Urinary bladder (tissue), 3 donors: ENCODE measurements at regions not wholly inside any gene's neighbourhood (a gene's known extent, or its start where the extent isn't known, plus 50 kb on each side); places are given as distances from the start of the nearest gene placed in this dataset.
A peak's percentile ranks its signal among the peaks of the same experiment; 100 is the strongest.
"Not testable (repeated sequence)": the region's sequence is repeated elsewhere in the genome, so short reads cannot be mapped to it uniquely, and the experiment has no call there.

Experiments used
- DNase-seq: peaks from one replicate; pipeline ENCODE4 v3.0.0-alpha.2; 2015; ENCODE audit errors: extremely low spot score
- H3K27ac ChIP-seq: one replicate; pipeline ENCODE4 v1.5.1; 2013; ENCODE audit warnings: low read depth, mild to moderate bottlenecking, moderate library complexity
- H3K36me3 ChIP-seq: one replicate; pipeline ENCODE4 v1.6.1; 2013; ENCODE audit warnings: mild to moderate bottlenecking, moderate library complexity; ENCODE audit not compliant: insufficient read depth
- H3K4me1 ChIP-seq: one replicate; pipeline ENCODE4 v1.6.1; 2013; ENCODE audit warnings: mild to moderate bottlenecking, moderate library complexity; ENCODE audit not compliant: insufficient read depth
- H3K4me3 ChIP-seq: one replicate; pipeline ENCODE4 v1.5.1; 2013; ENCODE audit warnings: low read depth, low read length
- WGBS: extraction: QIAGEN DNeasy Blood & Tissue Kit; methylation state at CpG from one replicate; pipeline ENCODE4 v1.1.7; 2013; 5-methylcytosine and 5-hydroxymethylcytosine counted together
- donor health status: healthy with polysubstance abuse.
- donor health status: healthy.

DNA sequence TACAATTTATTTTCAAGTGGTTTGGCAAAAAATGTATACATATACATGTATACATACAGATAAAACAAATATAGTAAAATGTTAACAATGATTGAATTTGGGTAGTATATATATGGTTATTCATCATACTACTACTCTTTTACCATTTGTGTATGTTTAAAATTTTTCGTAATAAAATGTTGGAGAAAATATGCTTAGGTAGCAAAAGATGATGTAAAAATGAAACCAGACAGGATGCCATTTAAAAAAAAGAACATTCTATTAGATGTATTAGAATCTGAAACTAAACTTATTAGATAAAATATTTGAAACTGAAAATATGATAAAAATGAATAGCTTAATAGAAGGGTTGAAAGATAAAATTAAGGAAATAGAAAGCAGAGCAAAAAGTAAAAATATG is 144.9 kb upstream of the FER start:
- no peak overlapping the region for H3K4me3 ChIP-seq
- no peaks in the 10 kb centered on the region for H3K4me1 ChIP-seq
- no peak overlapping the region for H3K27ac ChIP-seq
- DNase-seq: no peak
- under 1% methylated on average over 1 of the region's 1 CpG for WGBS
- H3K36me3 ChIP-seq: no peaks in the 10 kb centered on the region

DNA sequence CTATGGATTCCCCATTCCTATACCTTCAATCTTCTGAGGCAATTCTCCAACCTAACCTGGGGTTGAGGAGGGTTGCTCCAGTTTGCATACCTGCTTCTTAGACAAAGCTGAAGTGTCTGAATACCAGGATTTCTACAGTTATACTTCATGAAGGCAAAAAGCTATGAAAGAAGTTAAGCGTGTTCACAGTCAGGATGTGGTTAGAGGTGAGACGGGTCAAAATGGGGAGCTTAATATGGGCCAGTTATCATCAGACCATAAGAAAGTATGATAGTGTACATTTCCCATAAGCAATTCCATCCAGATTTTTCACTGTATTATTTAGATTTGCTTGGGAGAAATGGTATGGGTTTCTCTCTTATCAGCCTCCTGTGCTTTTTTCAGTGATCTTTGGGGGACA is 156.9 kb upstream of the FER start:
- no peaks in the 10 kb centered on the region for H3K36me3 ChIP-seq
- H3K27ac ChIP-seq: no peak overlapping the region
- DNase-seq: no peak
- WGBS: 90% methylated on average over 2 of the region's 2 CpGs
- no peak overlapping the region for H3K4me3 ChIP-seq
- no peaks in the 10 kb centered on the region for H3K4me1 ChIP-seq

DNA sequence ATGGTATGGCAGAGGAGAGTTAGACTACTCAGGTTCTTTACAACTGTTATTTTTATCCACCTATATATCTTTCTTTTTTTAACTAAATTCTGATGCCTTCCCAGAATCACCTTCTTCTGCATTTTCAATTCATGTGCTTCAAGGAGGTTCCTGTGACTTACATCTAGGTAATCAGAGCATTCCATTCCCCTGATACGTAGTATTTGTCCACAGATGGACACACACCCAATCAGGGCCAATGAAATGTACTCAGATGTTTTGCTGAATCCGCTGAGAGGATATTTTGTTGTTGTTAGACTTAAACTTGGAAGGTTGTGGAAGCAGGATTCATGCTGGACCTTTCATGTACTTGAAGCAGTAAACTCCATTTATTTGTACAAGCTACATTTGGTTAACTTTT is 159.4 kb upstream of the FER start:
- Histone ChIP-seq H3K4me1 (no peaks in the 10 kb centered on the region), H3K4me3 (no peak overlapping the region), H3K27ac (no peak overlapping the region), H3K36me3 (no peaks in the 10 kb centered on the region)
- WGBS: 86% methylated on average over 2 of the region's 2 CpGs
- DNase-seq: no peak

DNA sequence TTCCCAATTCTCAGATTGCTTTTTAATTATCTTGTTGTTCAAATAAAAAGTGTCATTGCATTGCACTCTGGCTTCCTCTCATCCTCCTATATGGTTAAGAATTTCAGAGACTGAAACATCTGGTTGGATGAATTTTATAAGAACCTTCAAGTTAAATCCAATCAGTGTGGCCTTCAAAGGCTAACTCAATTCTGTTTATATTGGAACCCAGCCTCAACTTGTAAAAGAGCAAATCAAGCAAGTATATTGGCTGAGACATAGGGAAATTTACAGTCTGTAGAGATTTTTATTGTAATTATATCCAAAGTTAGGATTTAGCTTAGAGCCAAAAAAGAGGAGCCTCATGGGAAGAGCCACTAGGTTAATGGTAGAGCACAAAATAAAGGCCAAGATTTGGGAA is 159.9 kb upstream of the FER start:
- no peak overlapping the region for H3K4me3 ChIP-seq
- no peaks in the 10 kb centered on the region for H3K36me3 ChIP-seq
- H3K27ac ChIP-seq: no peak overlapping the region
- no peaks in the 10 kb centered on the region for H3K4me1 ChIP-seq
- no peak for DNase-seq

DNA sequence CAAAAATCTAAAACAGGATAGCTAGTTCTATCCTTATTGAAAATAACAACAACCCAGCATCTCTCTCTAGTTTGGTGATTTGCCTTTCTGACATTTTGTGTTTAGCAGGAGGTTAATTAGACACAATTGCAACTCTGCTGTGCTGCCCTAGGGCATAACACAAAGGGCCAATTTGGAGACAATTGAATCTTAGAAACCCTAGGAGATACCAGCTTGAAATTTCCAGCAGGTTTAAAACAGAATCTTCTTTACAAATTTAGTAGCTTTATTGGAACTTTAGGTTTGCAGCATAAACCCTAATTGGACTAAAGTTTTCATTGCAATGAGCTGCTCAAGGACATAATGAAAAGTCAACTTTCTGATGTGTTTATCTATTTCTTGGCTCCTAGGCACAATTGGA is 166.7 kb upstream of the FER start:
- Histone ChIP-seq H3K4me1 (no peaks in the 10 kb centered on the region), H3K4me3 (no peak overlapping the region), H3K27ac (no peak overlapping the region), H3K36me3 (no peaks in the 10 kb centered on the region)
- no peak for DNase-seq

DNA sequence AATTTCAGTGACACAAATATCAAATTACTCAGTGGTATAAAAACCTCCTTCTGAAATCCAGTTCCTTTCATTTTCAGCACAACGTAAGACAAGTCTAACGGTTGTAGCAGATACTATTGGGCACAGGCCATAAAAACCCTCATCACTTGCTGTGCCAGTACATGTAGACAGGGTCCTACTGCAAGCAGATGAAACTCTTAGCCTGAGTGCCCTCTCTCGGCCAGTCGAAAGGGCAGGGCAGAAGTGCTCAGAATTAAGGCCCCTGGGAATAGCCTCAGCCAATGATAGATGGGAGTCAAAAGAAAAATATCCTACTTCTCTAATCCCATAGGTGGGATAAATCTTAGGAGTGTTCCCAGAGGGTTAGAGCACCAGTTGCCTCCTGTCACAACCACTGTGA is 168.5 kb upstream of the FER start:
- H3K4me1 ChIP-seq: no peaks in the 10 kb centered on the region
- 70% methylated on average over 4 of the region's 4 CpGs for WGBS
- no peaks in the 10 kb centered on the region for H3K36me3 ChIP-seq
- DNase-seq: no peak
- H3K27ac ChIP-seq: no peak overlapping the region
- H3K4me3 ChIP-seq: no peak overlapping the region

DNA sequence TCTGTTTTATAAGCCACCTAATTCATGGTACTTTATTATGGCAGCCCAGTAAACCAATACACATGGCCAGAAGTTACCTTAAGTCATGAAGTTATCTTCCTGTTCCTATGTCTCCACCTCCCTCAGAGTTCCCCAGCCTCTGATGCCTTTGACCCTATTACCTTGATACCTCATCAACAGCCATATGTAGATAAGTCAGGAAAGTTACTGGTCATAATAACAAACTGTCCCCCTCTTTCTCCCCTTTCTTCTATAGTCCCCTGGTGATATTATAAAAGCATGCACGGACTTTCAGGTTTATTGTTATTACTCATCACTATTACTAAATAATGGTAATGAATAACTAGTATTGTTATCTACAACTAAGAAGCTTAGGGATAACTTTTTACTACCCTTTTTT is 168.9 kb upstream of the FER start:
- H3K27ac ChIP-seq: no peak overlapping the region
- no peak overlapping the region for H3K4me3 ChIP-seq
- H3K36me3 ChIP-seq: no peaks in the 10 kb centered on the region
- WGBS: 86% methylated on average over 1 of the region's 1 CpG
- DNase-seq: no peak
- no peaks in the 10 kb centered on the region for H3K4me1 ChIP-seq

DNA sequence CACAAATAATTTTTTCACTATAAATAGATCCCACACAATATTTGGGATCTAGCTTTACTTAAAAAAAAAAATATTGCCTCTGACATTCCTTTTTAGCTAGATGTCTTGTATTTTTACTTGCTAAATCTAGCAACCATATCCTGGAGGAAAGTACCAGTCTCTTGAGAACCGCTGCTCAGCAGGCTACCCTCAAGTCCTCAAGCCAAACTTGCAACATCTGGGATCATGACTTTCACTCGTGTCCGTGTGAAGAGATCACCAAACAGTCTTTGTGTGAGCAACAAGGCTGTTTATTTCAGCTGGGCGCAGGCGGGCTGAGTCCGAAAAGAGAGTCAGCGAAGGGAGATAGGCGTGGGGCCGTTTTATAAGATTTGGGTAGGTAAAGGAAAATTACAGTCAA is 180.3 kb upstream of the FER start:
- Histone ChIP-seq H3K4me1 (no peaks in the 10 kb centered on the region), H3K4me3 (no peak overlapping the region)
- 93% methylated on average over 9 of the region's 9 CpGs for WGBS

DNA sequence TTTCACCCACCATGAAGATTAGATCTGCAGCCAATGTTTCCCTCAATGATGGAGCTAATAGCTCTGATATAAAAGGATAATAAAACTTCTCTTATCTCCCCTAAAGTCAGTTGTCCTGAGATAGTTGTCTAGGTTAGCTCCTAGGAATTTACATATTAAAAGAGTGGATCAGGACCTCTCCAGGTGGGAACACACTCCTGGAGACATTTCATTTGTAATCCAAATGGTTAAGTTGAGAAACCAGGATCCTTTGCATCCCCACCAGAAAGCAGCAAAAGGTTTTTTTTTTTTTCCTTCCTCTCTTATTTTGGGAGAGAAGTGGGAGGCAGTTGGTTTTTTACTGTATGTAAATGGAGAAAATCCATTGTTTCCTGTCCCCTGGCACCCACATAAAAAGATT is 182.5 kb upstream of the FBXL17 start:
- Histone ChIP-seq H3K36me3 (no peaks in the 10 kb centered on the region), H3K27ac (no peak overlapping the region), H3K4me3 (no peak overlapping the region), H3K4me1 (no peaks in the 10 kb centered on the region)
- DNase-seq: no peak

More for the DNA sequence above, 180.3 kb upstream of the FER start:
- no peak for DNase-seq
- H3K27ac ChIP-seq: no peak overlapping the region
- no peaks in the 10 kb centered on the region for H3K36me3 ChIP-seq

DNA sequence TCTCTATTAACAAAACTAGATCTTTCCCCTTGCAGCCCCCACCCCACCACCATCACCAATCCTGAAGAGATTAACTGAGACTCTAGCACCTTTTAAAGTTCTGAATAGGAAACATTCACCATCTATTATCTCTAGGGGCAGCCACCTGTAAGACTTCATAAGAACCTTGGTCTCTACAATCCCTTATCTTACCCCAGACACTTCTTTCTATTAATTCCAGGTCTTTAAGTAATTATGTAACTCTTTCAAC is 180.2 kb upstream of the FBXL17 start:
- Histone ChIP-seq H3K36me3 (no peaks in the 10 kb centered on the region), H3K4me1 (no peaks in the 10 kb centered on the region), H3K4me3 (no peak overlapping the region), H3K27ac (no peak overlapping the region)
- no peak for DNase-seq

DNA sequence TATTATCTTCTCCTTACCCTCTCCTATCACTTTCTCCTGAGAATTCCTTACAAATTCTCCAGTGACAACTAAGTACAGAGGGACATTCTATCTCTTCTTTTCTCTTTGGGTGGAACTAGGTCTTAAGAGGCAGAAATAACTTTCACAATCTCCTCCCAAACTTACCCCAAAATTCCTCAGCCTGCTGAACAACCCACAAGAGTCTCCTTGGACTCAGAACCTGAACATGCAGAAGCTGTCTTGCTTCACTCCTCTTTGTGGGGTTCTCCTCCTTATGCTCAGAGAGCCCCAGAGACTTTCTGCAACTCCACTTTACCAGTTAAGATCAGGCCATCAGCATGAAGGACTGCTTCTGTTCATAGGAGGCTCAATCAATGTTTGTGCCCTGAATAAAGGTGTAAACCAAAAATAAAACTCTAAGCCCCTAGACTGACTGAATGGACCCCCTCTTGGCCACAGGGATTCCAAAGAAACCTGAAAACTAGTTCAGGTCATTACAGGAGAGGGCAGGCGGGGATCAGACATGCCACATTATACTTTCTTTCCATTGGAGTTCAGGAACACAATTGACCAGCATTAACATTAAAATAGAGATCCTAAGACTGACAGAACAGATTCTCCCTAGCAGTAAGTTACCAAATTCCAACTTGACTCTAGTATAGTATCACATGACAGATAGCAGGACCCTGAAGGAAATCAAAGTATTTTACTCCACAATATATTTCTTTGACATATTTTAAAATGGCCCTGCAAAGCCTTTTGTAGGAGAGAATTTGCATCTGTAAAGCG is 179.7 kb upstream of the FBXL17 start:
- no peak for DNase-seq
- H3K36me3 ChIP-seq: no peaks in the 10 kb centered on the region
- 96% methylated on average over 2 of the region's 2 CpGs for WGBS
- H3K4me3 ChIP-seq: no peak overlapping the region
- H3K4me1 ChIP-seq: no peaks in the 10 kb centered on the region
- no peak overlapping the region for H3K27ac ChIP-seq

DNA sequence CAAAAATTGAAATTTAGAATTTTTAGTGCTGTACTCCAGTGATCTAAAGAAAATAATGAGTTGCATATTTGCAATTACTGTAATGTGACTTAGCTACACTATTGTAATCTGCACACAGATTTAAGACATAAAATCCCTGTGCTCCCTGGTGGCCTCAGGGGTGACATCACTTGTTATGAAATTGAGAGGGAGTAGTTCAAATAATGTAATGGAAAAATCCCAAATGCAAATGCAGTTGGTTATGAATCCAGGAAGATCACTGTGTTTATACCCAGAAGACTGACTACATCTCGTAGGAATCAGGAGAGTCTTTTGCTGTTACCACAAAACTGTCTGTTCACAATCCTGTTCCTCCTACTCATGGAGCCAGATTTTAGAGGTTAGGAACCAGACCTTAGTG is 178.7 kb upstream of the FBXL17 start:
- no peak for DNase-seq
- 20% methylated on average over 1 of the region's 1 CpG for WGBS
- Histone ChIP-seq H3K36me3 (no peaks in the 10 kb centered on the region), H3K4me1 (no peaks in the 10 kb centered on the region), H3K27ac (peak overlapping the region; percentile 61), H3K4me3 (no peak overlapping the region)

DNA sequence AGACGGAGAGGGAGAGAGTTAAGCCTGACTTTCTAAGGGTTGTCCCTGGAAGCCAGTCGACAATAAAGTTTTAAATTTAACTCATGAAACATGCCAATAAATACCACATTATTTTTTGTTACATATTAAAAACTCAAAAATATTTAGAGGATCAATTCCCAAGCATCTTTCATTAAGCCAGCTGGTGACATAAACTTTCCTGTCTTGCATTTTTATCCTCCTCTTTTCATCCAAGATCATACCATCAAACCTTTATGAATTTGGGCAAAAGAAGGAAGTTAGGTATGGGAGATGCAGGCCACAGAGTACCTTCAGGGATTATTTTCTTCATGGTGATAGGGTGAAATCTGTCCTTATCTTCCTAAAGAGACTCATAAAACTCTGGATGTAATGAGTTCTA is 178.3 kb upstream of the FBXL17 start:
- Histone ChIP-seq H3K36me3 (no peaks in the 10 kb centered on the region), H3K27ac (no peak overlapping the region), H3K4me1 (no peaks in the 10 kb centered on the region), H3K4me3 (no peak overlapping the region)
- DNase-seq: no peak
- WGBS: 32% methylated on average over 2 of the region's 2 CpGs

DNA sequence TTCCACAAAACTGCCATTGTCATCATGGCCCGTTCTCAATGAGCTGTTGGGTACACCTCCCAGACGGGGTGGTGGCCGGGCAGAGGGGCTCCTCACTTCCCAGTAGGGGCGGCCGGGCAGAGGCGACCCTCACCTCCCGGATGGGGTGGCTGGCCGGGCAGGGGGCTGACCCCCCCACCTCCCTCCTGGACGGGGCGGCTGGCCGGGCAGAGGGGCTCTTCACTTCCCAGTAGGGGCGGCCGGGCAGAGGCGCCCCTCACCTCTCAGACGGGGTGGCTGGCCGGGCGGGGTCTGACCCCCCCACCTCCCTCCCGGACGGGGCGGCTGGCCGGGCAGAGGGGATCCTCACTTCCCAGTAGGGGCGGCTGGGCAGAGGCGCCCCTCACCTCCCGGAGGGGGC is 176.9 kb upstream of the FBXL17 start:
- DNase-seq: not testable (repeated sequence)

DNA sequence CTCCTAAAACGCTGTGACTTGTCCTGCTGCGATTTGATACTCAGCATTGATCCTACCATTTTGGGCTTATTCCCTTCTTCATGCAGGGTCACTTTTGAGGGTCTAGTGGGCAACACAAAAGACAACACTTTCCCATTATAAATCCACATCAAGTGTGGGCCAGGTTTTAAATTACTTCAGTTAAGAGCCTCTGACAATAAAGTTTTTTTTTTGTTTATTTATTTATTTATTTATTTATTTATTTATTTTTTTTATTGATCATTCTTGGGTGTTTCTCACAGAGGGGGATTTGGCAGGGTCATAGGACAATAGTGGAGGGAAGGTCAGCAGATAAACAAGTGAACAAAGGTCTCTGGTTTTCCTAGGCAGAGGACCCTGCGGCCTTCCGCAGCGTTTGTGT is 176.2 kb upstream of the FBXL17 start:
- H3K4me1 ChIP-seq, H3K4me3 ChIP-seq, DNase-seq, H3K27ac ChIP-seq, H3K36me3 ChIP-seq: not testable (repeated sequence)
- WGBS: 95% methylated on average over 2 of the region's 5 CpGs

More for the DNA sequence above, 176.9 kb upstream of the FBXL17 start:
- not testable (repeated sequence) for H3K4me3 ChIP-seq, H3K4me1 ChIP-seq, H3K36me3 ChIP-seq, H3K27ac ChIP-seq
- WGBS: 98% methylated on average over 22 of the region's 24 CpGs
